B cell (primary cell): ENCODE measurements at regions not wholly inside any gene's neighbourhood (a gene's known extent, or its start where the extent isn't known, plus 50 kb on each side); places are given as distances from the start of the nearest gene placed in this dataset.

ENCODE experiments used
- ATAC-seq: fragments of 200-7000 bp; cut with Tn5 transposase; one replicate; pipeline ENCODE4 v1.10.0; 2021; ENCODE audit warnings: low read depth, mild to moderate bottlenecking, moderate number of reproducible peaks, moderate library complexity
- CTCF ChIA-PET: fragments of 350-600 bp; sonication (Branson Sonifier 250); formaldehyde crosslinking; loops from one replicate; lab custom pipeline; 2021; ENCODE audit warnings: antibody characterized with exemption, inconsistent platforms; lab: Charles Lee
- POLR2A ChIA-PET: fragments of 350-600 bp; sonication (Branson Sonifier 250); formaldehyde crosslinking; loops from one replicate; lab custom pipeline; 2021; ENCODE audit warnings: antibody characterized with exemption; lab: Charles Lee
- DNase-seq: peaks from one replicate; pipeline ENCODE4 v3.0.0; 2013
- H2AFZ ChIP-seq: 2 replicates; pipeline ENCODE4 v1.6.1; 2012; ENCODE audit warnings: mild to moderate bottlenecking, low read depth, low read length; ENCODE audit not compliant: insufficient read depth, poor library complexity, severe bottlenecking
- H3K27ac ChIP-seq, 2 donors: 1 replicate in 1 of 2; 2 replicates in 1 of 2; pipeline ENCODE4 v1.5.1; 2012 to 2013; ENCODE audit warnings: low read length in 2 of 2, mild to moderate bottlenecking in 2 of 2, moderate library complexity in 1 of 2
- H3K27me3 ChIP-seq, 4 experiments: fragments of 200-600 bp in 1 of 4; sonication (generic) in 1 of 4; replicated peaks in 1 of 4; 1 replicate in 2 of 4; 2 replicates in 2 of 4; pipeline versions ENCODE4 v1.6.1 to v1.7.0; 2013 to 2016; ENCODE audit warnings: low read length in 3 of 4, mild to moderate bottlenecking in 2 of 4, mixed read lengths in 1 of 4, moderate library complexity in 1 of 4; ENCODE audit not compliant: insufficient read depth in 4 of 4, control insufficient read depth in 3 of 4; ENCODE audit errors: control extremely low read depth in 1 of 4
- H3K36me3 ChIP-seq, 2 experiments: replicated peaks in 1 of 2; 1 replicate in 1 of 2; 2 replicates in 1 of 2; pipeline versions ENCODE4 v1.6.1 to v1.7.1; 2013; ENCODE audit warnings: low read length in 1 of 2; ENCODE audit not compliant: insufficient read depth in 2 of 2, control insufficient read depth in 1 of 2; ENCODE audit errors: control extremely low read depth in 1 of 2, extremely low read depth in 1 of 2
- H3K4me1 ChIP-seq, 2 donors: fragments of 200-600 bp in 1 of 2; sonication (generic) in 1 of 2; 1 replicate in 1 of 2; 2 replicates in 1 of 2; pipeline versions ENCODE4 v1.5.1 to v1.6.1; 2013 to 2017; ENCODE audit warnings: low read length in 2 of 2; ENCODE audit not compliant: control insufficient read depth in 2 of 2, insufficient read depth in 2 of 2
- H3K4me2 ChIP-seq: replicated peaks from 2 replicates; pipeline ENCODE3; 2012; ENCODE audit warnings: mild to moderate bottlenecking, low read depth, low read length; ENCODE audit not compliant: poor library complexity, severe bottlenecking
- H3K4me3 ChIP-seq, 5 experiments: fragments of 200-600 bp in 1 of 5; sonication (generic) in 1 of 5; 1 replicate in 3 of 5; 2 replicates in 2 of 5; pipeline versions ENCODE4 v1.5.1 to v1.7.0; 2011 to 2016; ENCODE audit warnings: low read length in 4 of 5, mild to moderate bottlenecking in 4 of 5, low read depth in 2 of 5, control low read depth in 1 of 5, moderate library complexity in 1 of 5; ENCODE audit not compliant: insufficient read depth in 1 of 5; ENCODE audit errors: control extremely low read depth in 1 of 5, extremely low read depth in 1 of 5
- H3K79me2 ChIP-seq: fragments of 200-600 bp; sonication (generic); one replicate; pipeline ENCODE4 v1.6.0; 2016; ENCODE audit warnings: low read length; ENCODE audit not compliant: control insufficient read depth, insufficient read depth
- H3K9ac ChIP-seq: fragments of 200-600 bp; sonication (generic); 2 replicates; pipeline ENCODE4 v1.6.1; 2017; ENCODE audit warnings: mild to moderate bottlenecking, low read length, moderate library complexity
- H3K9me3 ChIP-seq, 3 donors: one replicate each; pipeline versions ENCODE4 v1.6.1 to v1.7.1; 2013; ENCODE audit warnings: low read length in 2 of 3; ENCODE audit not compliant: control insufficient read depth in 2 of 3, insufficient read depth in 1 of 3; ENCODE audit errors: control extremely low read depth in 1 of 3
- H4K20me1 ChIP-seq: 2 replicates; pipeline ENCODE4 v1.6.0; 2012; ENCODE audit warnings: mild to moderate bottlenecking, low read length; ENCODE audit not compliant: insufficient read depth, control insufficient read depth, poor library complexity, severe bottlenecking
- H3K27ac Mint-ChIP-seq: one replicate; pipeline ENCODE4 v1.8.0; 2021; ENCODE audit warnings: mixed read lengths
- H3K27me3 Mint-ChIP-seq: one replicate; pipeline ENCODE4 v1.8.0; 2021; ENCODE audit warnings: mixed read lengths
- H3K4me1 Mint-ChIP-seq: one replicate; pipeline ENCODE4 v1.8.0; 2021; ENCODE audit warnings: mixed read lengths
- H3K4me3 Mint-ChIP-seq: one replicate; pipeline ENCODE4 v1.8.0; 2021; ENCODE audit warnings: mixed read lengths
- H3K9me3 Mint-ChIP-seq: one replicate; pipeline ENCODE4 v1.8.0; 2022; ENCODE audit warnings: mixed read lengths; ENCODE audit not compliant: insufficient read depth
- EZH2 ChIP-seq: IDR thresholded peaks from 2 replicates; pipeline ENCODE4 v1.6.1; 2012; ENCODE audit warnings: borderline replicate concordance, low read depth, mild to moderate bottlenecking, moderate library complexity, low read length; ENCODE audit not compliant: insufficient read depth, poor library complexity, severe bottlenecking
- WGBS: methylation state at CpG from one replicate; pipeline ENCODE4 v1.1.5; 2013; ENCODE audit warnings: missing lambda C conversion rate; ENCODE audit not compliant: insufficient coverage; 5-methylcytosine and 5-hydroxymethylcytosine counted together
- intact Hi-C: fragments of 100-400 bp; cut with micrococcal nuclease; formaldehyde crosslinking; loops from one replicate; pipeline ENCODE4 v1.10.0; 2022
- TF ChIP-seq, protein P1 (sequence below): fragments of 200-600 bp; IDR thresholded peaks from one replicate; pipeline ENCODE4 v1.8.0; 2022; ENCODE audit warnings: antibody characterized with exemption, mild to moderate bottlenecking

DNA sequence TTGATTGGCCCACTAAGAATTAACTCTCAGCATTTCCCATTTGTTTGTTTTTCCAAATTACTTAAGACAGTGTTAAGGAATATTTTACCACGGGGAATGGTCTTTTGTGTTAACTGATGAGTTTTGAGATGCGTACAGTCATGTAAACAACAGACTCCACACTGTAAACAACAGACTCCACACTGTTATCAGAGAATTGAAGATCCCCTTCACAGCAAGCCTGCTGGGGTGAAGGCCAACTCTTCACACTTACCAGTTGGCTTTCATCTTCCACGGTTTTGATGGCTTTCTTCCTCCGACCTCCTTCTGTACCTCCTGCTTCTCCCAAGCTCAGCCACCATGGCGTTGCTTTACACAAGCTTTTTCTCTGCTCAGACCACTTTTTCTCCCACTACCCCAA lies 166.8 kb downstream of the TMEM200C start:
- POLR2A ChIA-PET, result no interaction called here

DNA sequence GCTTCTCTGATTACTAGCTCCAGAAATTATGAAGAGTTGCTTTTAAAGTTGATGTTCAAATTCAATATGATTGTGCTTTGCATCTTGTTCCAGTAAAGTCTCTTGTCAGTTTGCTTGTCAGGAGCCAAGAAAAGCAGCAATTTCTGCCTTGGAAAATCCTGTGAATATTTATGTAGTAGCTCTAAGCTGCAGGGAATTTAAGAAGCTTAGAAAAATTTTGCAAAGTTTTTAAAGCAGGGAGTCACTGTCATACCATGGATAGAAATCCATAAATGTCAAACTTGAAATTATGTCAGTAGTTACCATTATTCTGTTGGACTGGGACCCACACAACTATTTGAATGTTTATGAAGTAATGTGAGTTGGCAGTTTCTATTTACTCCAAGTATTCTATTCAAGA lies 169.3 kb downstream of the TMEM200C start:
- H3K27me3 ChIP-seq, result no peaks in the 10 kb centered on the region
- no peaks in the 10 kb centered on the region for H3K4me1 Mint-ChIP-seq
- CTCF ChIA-PET, result no interaction called here
- no peak overlapping the region for H3K4me3 ChIP-seq
- intact Hi-C loops, result no loop called here
- no peak overlapping the region for H3K4me2 ChIP-seq
- no peak overlapping the region for H3K4me3 Mint-ChIP-seq
- TF ChIP-seq, protein P1, sequence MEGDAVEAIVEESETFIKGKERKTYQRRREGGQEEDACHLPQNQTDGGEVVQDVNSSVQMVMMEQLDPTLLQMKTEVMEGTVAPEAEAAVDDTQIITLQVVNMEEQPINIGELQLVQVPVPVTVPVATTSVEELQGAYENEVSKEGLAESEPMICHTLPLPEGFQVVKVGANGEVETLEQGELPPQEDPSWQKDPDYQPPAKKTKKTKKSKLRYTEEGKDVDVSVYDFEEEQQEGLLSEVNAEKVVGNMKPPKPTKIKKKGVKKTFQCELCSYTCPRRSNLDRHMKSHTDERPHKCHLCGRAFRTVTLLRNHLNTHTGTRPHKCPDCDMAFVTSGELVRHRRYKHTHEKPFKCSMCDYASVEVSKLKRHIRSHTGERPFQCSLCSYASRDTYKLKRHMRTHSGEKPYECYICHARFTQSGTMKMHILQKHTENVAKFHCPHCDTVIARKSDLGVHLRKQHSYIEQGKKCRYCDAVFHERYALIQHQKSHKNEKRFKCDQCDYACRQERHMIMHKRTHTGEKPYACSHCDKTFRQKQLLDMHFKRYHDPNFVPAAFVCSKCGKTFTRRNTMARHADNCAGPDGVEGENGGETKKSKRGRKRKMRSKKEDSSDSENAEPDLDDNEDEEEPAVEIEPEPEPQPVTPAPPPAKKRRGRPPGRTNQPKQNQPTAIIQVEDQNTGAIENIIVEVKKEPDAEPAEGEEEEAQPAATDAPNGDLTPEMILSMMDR, result no peak
- no peak for TF ChIP-seq EZH2
- POLR2A ChIA-PET, result no interaction called here
- ATAC-seq, result no peak
- H3K9me3 ChIP-seq, result peaks cover 0 to 4% (median 0%) of the 10 kb centered on the region in 3 donors
- H3K27ac Mint-ChIP-seq, result no peak overlapping the region
- H3K27ac ChIP-seq, result no peak overlapping the region
- H3K4me1 ChIP-seq, result no peaks in the 10 kb centered on the region
- no peaks in the 10 kb centered on the region for H3K36me3 ChIP-seq
- H3K79me2 ChIP-seq, result no peaks in the 10 kb centered on the region
- no peak overlapping the region for H3K9ac ChIP-seq
- no peak for DNase-seq
- no peaks in the 10 kb centered on the region for H3K27me3 Mint-ChIP-seq
- H3K9me3 Mint-ChIP-seq, result no peaks in the 10 kb centered on the region
- H2AFZ ChIP-seq, result no peak overlapping the region
- H4K20me1 ChIP-seq, result no peaks in the 10 kb centered on the region

More for the DNA sequence above, 166.8 kb downstream of the TMEM200C start:
- H3K4me3 Mint-ChIP-seq, result no peak overlapping the region
- H4K20me1 ChIP-seq, result no peaks in the 10 kb centered on the region
- no peaks in the 10 kb centered on the region for H3K27me3 ChIP-seq
- ATAC-seq (no peak), DNase-seq (no peak)
- H3K27ac Mint-ChIP-seq, result no peak overlapping the region
- H3K9me3 ChIP-seq, result no peaks in the 10 kb centered on the region
- 45% methylated on average over 3 of the region's 5 CpGs for WGBS
- H3K27ac ChIP-seq, result no peak overlapping the region
- no peak overlapping the region for H3K4me2 ChIP-seq
- CTCF ChIA-PET, result no interaction called here
- no peak overlapping the region for H2AFZ ChIP-seq
- no peaks in the 10 kb centered on the region for H3K9me3 Mint-ChIP-seq
- no peaks in the 10 kb centered on the region for H3K4me1 Mint-ChIP-seq
- no peak overlapping the region for H3K4me3 ChIP-seq
- TF ChIP-seq, protein P1, result no peak
- TF ChIP-seq EZH2, result no peak
- no peak overlapping the region for H3K9ac ChIP-seq
- no peaks in the 10 kb centered on the region for H3K36me3 ChIP-seq
- no peaks in the 10 kb centered on the region for H3K79me2 ChIP-seq
- H3K27me3 Mint-ChIP-seq, result no peaks in the 10 kb centered on the region
- H3K4me1 ChIP-seq, result no peaks in the 10 kb centered on the region
- intact Hi-C loops, result no loop called here
